ENCODE measurements at regions not wholly inside any gene's neighbourhood (a gene's known extent, or its start where the extent isn't known, plus 50 kb on each side); places are given as distances from the start of the nearest gene placed in this dataset.

- H3K4me3 Mint-ChIP-seq (ENCODE audit: unreplicated experiment) = no peak overlapping the region
- no peak for DNase-seq (ENCODE audit: unreplicated experiment)
- H3K9me3 Mint-ChIP-seq (ENCODE audit: unreplicated experiment) = peaks cover 8% of the 10 kb centered on the region
- H3K27me3 Mint-ChIP-seq (ENCODE audit: insufficient read depth, unreplicated experiment) = no peaks in the 10 kb centered on the region
- H3K4me1 Mint-ChIP-seq (ENCODE audit: insufficient read depth, unreplicated experiment) = peaks cover 25% of the 10 kb centered on the region
- ChIA-PET POLR2A (no interaction called here), CTCF (no interaction called here)
- no TSS peak for BruUV-seq (replicated peaks)
- no peak overlapping the region for H3K27ac Mint-ChIP-seq (ENCODE audit: low read depth, unreplicated experiment)
- intact Hi-C loops (cut with micrococcal nuclease) = no loop called here
- TF ChIP-seq CTCF (IDR thresholded peaks at IDR 0.05; ENCODE audit: unreplicated experiment) = no peak
- no peaks in the 10 kb centered on the region for H3K36me3 Mint-ChIP-seq (ENCODE audit: insufficient read depth, unreplicated experiment)
These were observed 137.0 kb downstream of the SNX19 start for GRCh38 chr11:130779267-130779666.

GRCh38 chr11:130779943-130780342 lies 136.3 kb downstream of the SNX19 start:
- no peak for TF ChIP-seq CTCF (IDR thresholded peaks at IDR 0.05; ENCODE audit: unreplicated experiment)
- H3K27ac Mint-ChIP-seq (ENCODE audit: low read depth, unreplicated experiment) = no peak overlapping the region
- ChIA-PET CTCF (interaction anchor here (0.6 kb wide), 1 partner anchor 10 kb away, joined by 3 read pairs; no protein-coding TSS in a partner anchor), POLR2A (no interaction called here)
- intact Hi-C loops (cut with micrococcal nuclease) = no loop called here
- no peak overlapping the region for H3K4me3 Mint-ChIP-seq (ENCODE audit: unreplicated experiment)
- no peak for DNase-seq (ENCODE audit: unreplicated experiment)
- H3K36me3 Mint-ChIP-seq (ENCODE audit: insufficient read depth, unreplicated experiment) = no peaks in the 10 kb centered on the region
- peaks cover 8% of the 10 kb centered on the region for H3K9me3 Mint-ChIP-seq (ENCODE audit: unreplicated experiment)
- H3K4me1 Mint-ChIP-seq (ENCODE audit: insufficient read depth, unreplicated experiment) = peaks cover 24% of the 10 kb centered on the region
- BruUV-seq (replicated peaks) = no TSS peak
- H3K27me3 Mint-ChIP-seq (ENCODE audit: insufficient read depth, unreplicated experiment) = no peaks in the 10 kb centered on the region

- ChIA-PET POLR2A (no interaction called here), CTCF (no interaction called here)
- TF ChIP-seq CTCF (IDR thresholded peaks at IDR 0.05; ENCODE audit: unreplicated experiment) = no peak
- Mint-ChIP-seq H3K27me3 (ENCODE audit: insufficient read depth, unreplicated experiment) (no peaks in the 10 kb centered on the region), H3K36me3 (ENCODE audit: insufficient read depth, unreplicated experiment) (no peaks in the 10 kb centered on the region), H3K4me3 (ENCODE audit: unreplicated experiment) (no peak overlapping the region), H3K27ac (ENCODE audit: low read depth, unreplicated experiment) (no peak overlapping the region), H3K4me1 (ENCODE audit: insufficient read depth, unreplicated experiment) (peaks cover 21% of the 10 kb centered on the region), H3K9me3 (ENCODE audit: unreplicated experiment) (peaks cover 8% of the 10 kb centered on the region)
- BruUV-seq (replicated peaks) = no TSS peak
- DNase-seq (ENCODE audit: unreplicated experiment) = no peak
- intact Hi-C loops (cut with micrococcal nuclease) = no loop called here
These were observed 135.8 kb downstream of the SNX19 start for GRCh38 chr11:130780437-130780836.

GRCh38 chr11:130781931-130782330 lies 134.3 kb downstream of the SNX19 start:
- Mint-ChIP-seq H3K36me3 (ENCODE audit: insufficient read depth, unreplicated experiment) (no peaks in the 10 kb centered on the region), H3K27me3 (ENCODE audit: insufficient read depth, unreplicated experiment) (no peaks in the 10 kb centered on the region), H3K4me1 (ENCODE audit: insufficient read depth, unreplicated experiment) (peaks cover 25% of the 10 kb centered on the region), H3K4me3 (ENCODE audit: unreplicated experiment) (no peak overlapping the region), H3K27ac (ENCODE audit: low read depth, unreplicated experiment) (no peak overlapping the region), H3K9me3 (ENCODE audit: unreplicated experiment) (peaks cover 8% of the 10 kb centered on the region)
- ChIA-PET CTCF (interaction anchor here (0.6 to 1.4 kb wide), 2 partner anchors 22 to 348 kb away, joined by 3 to 4 read pairs; no protein-coding TSS in a partner anchor), POLR2A (no interaction called here)
- intact Hi-C loops (cut with micrococcal nuclease) = no loop called here
- no TSS peak for BruUV-seq (replicated peaks)
- TF ChIP-seq CTCF (IDR thresholded peaks at IDR 0.05; ENCODE audit: unreplicated experiment) = no peak
- DNase-seq (ENCODE audit: unreplicated experiment) = peak; percentile 60

Data from MCF 10A (cell line).